ENCODE measurements at regions not wholly inside any gene's neighbourhood (a gene's known extent, or its start where the extent isn't known, plus 50 kb on each side); places are given as distances from the start of the nearest gene placed in this dataset.
"Not testable (repeated sequence)": the region's sequence is repeated elsewhere in the genome, so short reads cannot be mapped to it uniquely, and the experiment has no call there.

DNA sequence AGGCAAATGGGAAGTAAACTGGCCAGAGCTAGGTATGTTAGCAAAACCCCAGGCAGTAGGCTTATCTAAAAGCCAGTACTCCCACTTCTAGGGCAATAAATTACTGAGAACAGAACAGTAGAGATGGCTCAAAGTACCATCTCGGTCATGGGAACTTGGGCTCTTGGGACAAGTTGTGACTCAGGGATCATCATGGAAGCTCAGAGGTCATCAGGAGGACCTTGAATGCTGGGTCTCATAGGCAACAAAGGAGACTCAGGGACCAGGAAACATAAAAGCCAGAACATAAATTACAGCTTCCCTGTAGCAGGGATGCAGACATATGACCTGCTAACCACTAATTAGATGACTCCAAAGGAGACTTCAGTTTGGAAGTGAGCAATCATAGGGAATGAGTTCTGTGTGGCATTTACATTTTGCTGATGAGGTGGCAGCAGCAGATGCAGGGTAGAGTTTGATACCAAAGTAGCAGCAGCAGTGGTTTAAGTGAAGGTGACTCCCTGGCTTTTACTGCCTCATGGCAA, 97.6 kb upstream of the SCAF11 start:
- DNase-seq (ENCODE audit: low spot score), result no peak

DNA sequence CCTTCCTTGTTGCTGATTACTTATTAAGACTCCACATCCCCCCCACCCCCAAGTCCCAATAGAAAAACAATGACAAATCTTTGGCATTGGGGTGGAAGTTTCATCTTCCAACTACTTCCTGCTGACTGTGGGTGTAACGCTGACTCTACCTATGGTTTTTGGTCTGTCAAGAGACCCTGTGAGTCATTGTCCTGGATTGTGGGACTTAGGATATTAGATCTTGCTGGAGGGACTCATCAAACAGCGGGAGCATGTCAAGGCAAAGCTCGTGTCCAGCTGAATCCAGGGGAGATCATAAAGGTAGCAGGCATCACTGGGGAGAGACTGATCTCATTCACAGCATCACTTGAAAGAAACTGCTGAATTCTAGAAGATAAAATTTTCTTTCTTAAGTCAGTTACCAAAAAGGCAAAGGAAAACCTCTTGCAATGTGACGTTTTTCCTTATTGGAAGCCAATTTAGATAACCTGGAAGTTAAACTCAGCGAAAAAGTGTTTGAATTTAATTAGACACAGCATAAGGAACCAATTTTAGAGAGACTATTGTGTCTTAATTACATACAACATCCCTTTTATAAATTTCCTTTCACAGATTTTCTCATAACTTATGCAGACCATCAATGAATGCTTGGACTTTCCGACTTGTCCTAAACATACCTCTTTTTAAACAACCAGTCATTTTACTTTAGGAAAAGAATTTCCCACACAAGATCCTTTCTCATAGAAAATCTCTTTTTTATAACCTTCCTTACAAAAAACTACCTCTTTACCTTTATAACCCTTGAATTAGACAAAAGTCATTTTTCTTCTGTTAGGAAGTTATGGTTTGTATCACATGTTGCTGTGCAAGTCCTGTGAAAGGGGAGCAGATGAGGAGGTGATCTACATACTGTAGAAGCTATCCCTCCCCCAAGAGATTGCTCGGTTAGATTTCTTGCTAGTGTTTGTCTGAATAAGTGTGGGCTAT, 94.6 kb upstream of the SCAF11 start:
- no peak for DNase-seq (ENCODE audit: low spot score)

DNA sequence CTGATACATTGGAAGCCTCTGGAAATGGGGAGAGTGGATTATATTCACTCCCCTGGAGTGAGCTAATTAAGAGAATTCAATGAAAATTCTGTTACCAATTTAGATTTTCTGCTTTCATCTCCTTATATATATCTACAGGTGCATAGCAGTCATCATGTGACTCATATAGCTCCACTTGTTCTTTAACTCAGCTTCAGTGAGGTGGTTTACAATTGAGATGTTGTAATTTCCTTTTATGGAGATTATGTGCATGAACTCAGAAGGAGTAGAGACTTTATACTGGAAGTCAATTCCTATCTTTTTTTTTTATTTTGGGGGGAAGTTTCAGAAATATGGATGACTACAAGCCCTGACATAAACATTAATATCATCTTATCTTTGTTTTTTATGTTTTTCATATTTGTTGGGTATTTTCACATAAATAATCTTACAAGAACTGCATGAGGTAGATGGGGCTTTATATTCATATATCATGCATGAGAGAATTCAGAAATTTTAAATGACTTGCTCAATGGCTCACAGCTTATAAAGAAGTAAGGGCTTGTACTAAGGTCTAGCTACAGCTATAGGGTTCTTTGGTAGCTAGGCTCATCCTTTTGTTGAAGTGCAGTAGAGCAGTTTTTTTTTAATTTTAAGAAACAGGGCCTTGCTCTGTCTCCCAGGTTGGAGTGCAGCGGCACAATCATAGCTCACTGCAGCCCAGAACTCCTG, 92.3 kb upstream of the SCAF11 start:
- DNase-seq (ENCODE audit: low spot score), result no peak

DNA sequence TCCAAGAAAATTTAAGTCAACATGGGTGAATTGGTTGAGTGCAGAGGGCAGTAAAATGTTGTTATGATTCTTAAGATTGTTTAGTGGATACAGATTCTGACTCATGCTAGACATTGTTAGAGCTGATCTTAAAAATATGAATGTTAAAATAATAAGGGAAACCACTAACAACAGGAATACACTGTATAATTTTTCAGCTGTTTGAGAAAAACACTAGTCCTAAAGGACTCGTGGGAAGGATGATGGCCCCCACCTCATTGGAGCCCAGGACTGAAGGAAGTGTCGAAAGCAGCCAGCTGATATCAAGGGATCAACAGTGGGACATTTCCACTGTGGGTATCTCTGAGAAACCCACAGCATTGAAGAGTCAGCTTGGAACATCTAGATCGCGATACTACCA, 82.9 kb upstream of the SCAF11 start:
- DNase-seq (ENCODE audit: low spot score), result no peak

DNA sequence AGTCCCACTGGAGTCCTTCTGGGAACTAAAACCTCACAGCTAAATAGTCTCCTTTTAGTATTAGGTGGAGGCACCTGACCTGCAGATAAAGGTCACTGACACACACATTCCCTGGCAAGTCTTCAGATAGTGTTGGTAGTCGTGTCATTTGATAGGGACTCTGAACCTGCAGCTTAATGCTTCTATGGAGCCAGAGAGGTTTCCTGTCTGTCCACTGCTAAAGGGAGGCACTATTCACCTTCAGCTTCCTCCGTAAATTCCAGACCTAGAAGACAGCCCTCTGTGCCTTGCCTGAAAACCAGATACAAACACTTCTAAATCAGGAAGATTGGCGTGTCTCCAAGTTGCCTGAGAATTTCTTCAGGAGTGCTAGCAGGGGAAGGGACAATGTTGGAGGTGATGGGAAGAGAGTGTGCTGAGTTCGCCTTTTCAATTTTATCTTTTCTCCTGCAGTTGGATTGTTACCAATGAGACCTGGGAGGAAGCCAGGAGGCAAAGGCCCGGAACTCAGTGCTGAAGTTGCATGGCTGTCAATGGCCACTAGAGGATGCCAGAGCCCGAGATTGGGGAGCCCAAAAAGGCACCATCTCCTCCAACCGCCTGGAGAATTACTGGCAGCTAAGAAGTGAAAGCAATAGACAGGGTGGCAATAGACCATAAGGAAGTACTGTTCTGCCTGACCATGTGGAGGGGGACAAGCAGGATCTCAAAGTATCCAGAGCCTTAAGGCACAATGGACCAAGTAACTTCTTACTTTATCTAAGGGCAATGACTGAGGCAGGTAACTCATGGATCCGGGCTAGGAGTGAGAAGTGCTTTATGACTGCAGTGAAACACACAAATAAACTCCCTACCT, 81.6 kb upstream of the SCAF11 start:
- DNase-seq (ENCODE audit: low spot score), result peak; percentile 91

DNA sequence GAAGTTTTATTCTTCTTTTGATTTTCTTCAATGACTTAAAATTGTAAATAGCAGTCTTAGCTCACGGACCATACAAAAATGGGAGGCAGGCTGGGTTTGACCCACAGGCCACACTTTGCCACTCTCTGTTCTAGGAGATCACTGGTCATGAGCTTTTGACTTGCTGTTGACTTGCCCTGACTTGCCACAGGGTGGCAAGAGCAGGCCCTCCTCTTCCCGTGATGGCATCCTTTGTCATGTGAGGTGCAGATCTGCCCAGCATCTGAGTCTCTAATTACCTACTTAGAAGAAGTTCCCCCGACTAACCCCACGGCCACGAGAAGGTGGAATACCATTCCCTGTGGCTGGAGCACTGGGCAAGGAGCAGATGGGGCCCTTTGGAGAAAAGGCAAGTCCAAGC, 81.0 kb upstream of the SCAF11 start:
- DNase-seq (ENCODE audit: low spot score), result peak; percentile 35

DNA sequence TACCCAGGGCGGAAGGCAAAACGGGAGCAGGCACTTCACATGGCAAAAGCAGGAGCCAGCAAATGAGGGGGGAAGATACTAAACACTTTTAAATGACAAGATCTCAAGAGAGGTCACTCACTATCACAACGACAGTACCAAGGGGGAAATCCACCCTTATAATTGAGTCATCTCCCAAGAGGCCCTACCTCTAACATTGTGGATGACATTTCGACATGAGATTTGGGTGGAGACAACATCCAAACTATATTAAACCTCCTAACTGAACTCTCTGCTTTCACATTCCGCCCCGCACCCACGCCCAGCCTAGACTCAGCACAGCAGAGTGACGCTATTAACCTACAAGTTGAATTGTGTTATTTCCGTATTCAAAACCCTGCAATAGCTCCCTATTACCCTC, 76.7 kb upstream of the SCAF11 start:
- DNase-seq (ENCODE audit: low spot score), result no peak

DNA sequence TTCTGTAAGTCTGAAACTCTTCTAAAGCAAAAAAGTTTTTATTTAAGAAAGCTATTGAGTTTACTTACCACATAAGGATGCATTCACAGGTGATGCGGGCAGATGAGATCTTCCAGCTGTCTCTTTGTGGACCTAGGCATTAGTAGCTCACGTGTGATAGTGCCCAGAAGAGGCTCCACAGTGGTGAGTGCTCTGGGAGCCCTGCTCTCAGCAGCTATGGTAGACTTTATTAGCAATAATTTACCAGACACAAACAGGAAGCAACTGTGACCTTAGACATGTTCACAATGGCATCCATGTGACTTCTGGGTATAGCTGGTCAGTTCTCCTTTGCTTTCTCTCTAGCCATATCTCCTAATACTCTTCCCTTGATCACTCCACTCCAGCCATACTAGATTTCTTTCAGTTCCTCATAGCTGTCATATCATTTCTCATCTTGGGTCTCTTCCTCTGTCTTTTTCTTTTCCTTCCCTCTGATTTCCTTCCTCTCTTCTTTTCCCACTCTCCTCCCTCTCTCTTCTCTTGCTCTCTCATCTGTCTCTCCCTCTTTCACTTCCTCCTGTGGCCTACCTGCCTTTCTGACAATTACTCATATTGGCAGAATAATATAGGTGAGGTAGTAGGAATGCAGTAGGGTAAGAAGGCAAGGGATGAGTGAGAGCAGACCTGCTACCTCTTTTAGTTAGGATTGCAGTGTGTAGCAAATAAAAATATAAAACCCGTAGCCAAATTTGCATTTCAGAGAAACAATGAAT, 75.2 kb upstream of the SCAF11 start:
- no peak for DNase-seq (ENCODE audit: low spot score)

DNA sequence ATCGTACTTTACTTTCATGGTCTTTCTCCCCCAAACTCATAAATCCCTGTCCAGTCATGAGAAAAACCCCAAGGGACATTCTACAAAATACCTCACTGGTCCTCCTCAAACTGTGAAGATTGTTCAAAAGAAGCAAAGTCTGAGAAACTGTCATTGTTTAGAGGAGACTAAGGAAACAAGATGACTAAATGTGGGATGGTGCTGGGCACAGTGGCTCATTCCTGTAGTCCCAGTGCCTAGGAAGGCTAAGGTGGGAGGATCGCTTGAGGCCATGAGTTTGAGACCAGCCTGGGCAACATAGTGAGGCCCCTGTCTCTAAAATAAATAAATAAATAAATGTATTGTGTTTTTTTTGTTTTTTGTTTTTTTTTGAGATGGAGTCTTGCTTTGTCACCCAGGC, 74.2 kb upstream of the SCAF11 start:
- no peak for DNase-seq (ENCODE audit: low spot score)

DNA sequence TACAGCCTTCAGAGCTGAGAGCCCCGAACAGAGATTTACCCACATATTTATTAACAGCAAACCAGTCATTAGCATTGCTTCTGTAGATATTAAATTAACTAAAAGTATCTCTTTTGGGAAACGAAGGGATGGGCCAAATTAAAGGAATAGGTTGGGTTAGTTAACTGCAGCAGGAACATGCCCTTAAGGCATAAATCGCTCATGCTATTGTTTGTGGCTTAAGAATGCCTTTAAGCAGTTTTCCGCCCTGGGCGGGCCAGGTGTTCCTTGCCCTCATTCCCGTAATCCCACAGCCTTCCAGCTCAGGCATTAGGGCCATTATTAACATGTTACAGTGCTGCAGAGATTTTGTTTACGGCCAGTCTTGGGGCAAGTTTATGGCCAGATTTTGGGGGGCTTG, 68.3 kb upstream of the SCAF11 start:
- DNase-seq (ENCODE audit: low spot score), result not testable (repeated sequence)

DNA sequence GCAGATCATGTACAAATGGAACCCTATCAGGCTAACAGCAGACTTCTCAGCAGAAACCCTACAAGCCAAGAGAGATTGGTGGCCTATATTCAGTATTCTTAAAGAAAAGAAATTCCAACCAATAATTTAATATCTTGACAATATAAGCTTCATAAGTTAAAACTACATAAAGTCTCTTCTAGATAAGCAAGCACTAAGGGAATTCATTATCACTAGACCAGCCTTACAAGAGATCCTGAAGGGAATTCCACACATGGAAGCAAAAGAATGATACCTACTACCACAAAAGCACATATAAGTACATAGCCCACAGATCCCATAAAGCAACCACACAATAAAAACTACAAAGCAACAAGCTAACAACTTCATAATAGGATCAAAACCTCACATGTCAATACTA, 60.4 kb upstream of the SCAF11 start:
- no peak for DNase-seq (ENCODE audit: low spot score)

DNA sequence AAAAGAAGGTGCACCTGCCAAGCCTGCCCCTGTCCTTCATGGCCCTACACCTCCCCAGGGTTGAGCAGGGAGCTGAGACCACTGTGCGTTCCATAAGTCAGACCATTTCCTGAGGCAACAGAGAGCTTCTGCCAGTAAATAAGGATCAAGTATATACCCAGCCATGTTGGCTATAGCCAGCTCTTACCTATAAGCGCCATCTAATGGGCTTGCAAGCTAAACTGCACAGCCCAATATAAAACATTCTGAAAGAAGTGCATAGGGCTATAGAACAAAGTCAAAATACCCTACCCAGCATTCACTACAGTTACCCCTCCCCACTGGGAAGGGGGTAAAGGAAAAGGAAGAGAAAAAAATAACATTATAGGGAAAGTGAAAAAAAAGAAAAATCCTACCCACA, 59.3 kb upstream of the SCAF11 start:
- DNase-seq (ENCODE audit: low spot score), result no peak

DNA sequence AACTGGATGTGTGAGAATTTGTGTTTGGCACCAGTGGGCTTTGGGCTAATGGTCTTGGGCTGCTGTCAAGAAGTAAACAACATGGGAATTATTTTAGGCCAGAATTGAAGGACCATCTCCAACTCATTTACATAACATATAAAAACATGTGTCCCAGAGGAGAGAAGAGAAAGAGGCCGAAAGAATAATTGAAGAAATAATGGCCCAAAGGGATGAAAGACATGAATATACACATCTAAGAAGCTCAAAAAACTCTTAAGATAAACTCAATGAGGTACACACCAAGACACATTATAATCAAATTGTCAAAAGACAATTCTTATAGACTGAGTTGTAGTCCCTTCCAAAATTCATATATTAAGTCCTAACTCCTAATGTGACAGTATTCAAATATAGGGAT, 56.1 kb upstream of the SCAF11 start:
- DNase-seq (ENCODE audit: low spot score), result no peak

DNA sequence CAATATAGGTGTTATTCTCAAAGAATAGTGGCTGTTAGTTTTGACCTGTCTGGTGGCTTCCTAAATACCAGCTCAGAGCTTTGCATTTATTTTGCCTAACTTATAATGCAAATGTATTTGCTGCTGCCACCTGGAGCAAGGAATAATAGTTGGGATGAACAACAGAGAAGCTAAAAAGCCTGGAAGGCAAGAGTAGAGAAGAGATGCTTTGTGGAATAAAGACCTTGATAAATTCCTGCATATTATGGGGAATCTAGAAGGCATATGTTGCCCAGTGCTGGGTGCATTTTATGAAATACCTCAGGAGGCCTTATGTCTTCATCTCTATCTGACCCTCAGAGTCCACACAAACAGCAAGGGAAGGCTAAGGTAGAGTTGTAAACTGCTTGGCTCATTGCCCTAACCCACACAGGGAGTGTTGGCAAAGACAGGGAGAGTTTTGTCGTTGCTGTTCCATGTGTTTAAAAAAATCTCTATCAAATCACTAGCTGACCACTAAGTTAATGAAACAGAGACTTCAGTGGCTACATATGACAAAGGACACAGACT, 53.7 kb upstream of the SCAF11 start:
- no peak for DNase-seq (ENCODE audit: low spot score)

All from NAMALWA (cell line).